AG09319 (cell line): ENCODE measurements at regions not wholly inside any gene's neighbourhood (a gene's known extent, or its start where the extent isn't known, plus 50 kb on each side); places are given as distances from the start of the nearest gene placed in this dataset.

ENCODE experiments used
- DNase-seq: peaks from one replicate; pipeline ENCODE4 v3.0.0-alpha.2; 2010; ENCODE audit warnings: low read depth; ENCODE audit errors: extremely low read depth
- TF ChIP-seq, protein P1 (sequence below): IDR thresholded peaks from 2 replicates; pipeline ENCODE4 v1.5.1; 2011; ENCODE audit warnings: low read depth, mild to moderate bottlenecking, inconsistent platforms, low read length, moderate library complexity

GRCh38 chr6:84379142-84379541, 151.7 kb upstream of the CEP162 start:
- TF ChIP-seq, protein P1, sequence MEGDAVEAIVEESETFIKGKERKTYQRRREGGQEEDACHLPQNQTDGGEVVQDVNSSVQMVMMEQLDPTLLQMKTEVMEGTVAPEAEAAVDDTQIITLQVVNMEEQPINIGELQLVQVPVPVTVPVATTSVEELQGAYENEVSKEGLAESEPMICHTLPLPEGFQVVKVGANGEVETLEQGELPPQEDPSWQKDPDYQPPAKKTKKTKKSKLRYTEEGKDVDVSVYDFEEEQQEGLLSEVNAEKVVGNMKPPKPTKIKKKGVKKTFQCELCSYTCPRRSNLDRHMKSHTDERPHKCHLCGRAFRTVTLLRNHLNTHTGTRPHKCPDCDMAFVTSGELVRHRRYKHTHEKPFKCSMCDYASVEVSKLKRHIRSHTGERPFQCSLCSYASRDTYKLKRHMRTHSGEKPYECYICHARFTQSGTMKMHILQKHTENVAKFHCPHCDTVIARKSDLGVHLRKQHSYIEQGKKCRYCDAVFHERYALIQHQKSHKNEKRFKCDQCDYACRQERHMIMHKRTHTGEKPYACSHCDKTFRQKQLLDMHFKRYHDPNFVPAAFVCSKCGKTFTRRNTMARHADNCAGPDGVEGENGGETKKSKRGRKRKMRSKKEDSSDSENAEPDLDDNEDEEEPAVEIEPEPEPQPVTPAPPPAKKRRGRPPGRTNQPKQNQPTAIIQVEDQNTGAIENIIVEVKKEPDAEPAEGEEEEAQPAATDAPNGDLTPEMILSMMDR: no peak
- no peak for DNase-seq

DNA sequence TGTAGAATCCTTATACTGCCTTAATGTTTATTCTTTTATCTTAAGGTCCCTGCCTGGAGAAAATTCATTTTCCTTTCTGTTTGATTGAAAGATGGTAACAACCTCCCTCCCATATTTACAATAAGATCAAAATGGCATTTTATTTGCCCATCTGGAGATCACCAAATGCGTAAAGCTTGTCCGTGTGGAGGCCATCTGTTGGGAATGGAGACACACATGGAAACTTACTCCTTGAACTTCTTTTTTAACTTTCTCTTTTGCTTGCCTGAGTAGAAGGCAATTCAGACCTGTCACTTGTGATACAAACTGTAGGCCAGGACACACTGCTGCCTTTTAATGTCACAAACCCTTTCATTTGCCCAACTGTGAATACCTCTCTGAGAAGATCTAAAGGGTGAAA, 144.8 kb upstream of the CEP162 start:
- DNase-seq: no peak
- TF ChIP-seq, protein P1: no peak

- TF ChIP-seq, protein P1: no peak
- DNase-seq: no peak
Observed at GRCh38 chr6:84371681-84372080, 144.2 kb upstream of the CEP162 start.

GRCh38 chr6:84362193-84362821, 134.9 kb upstream of the CEP162 start:
- TF ChIP-seq, protein P1: no peak
- DNase-seq: no peak

DNA sequence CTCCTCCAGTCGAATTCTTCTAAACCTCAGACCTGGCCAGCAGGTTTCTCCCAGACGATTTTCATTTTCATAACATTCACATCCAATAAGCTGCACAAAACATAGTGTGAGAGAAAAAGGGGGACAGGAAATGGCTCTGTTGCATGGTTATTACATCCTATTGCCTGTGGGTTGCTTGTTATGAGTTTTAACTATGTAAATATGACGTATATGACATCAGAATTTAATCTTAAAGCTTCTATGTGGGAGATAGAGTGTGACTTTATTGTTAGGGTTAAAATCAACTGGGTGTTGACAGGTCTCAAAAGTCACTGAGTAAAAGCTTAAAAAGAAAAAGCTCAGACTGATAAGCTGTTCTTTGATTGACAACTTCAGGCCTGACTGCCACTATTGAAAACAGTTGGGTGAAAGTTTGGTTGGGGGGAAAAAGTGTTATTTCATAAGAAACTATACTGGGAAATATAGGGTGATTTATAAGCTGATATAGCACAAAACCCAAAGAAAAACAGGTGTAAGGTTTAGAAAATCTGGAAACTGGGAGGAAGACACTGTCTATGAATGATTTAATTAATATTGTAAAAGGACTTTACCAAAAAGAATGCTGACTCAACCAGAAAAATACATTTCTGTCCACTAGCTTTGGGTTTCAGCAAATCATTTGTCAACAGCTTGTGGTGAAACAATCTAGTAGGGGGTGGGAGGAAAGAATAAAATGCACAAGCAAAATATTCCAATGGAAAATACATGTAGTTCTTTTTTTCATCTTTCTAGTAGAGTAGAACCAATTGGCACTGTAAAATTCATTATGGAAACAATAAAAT, 134.1 kb upstream of the CEP162 start:
- TF ChIP-seq, protein P1: no peak
- no peak for DNase-seq

DNA sequence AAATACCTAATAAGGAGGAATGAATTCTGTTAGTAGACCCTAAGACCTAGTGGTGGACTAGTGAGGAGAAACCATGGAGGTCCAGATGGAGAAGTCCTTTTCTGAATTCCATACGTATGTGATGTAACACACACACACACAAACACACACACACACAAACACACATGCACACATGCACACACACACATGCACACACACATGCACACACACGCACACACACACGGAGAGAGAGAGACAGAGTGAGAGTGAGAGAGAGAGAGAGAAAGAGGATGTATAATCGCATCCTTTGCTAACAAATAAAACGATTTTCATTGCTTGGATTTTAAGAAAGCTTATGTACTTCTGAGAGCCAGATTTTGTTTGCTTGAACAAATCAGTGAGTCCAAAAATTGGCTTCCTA, 132.6 kb upstream of the CEP162 start:
- TF ChIP-seq, protein P1: no peak
- no peak for DNase-seq

GRCh38 chr6:84358581-84358980, 131.1 kb upstream of the CEP162 start:
- TF ChIP-seq, protein P1: no peak
- no peak for DNase-seq
